PC-3 (cell line): ENCODE measurements at regions not wholly inside any gene's neighbourhood (a gene's known extent, or its start where the extent isn't known, plus 50 kb on each side); places are given as distances from the start of the nearest gene placed in this dataset.

ENCODE experiments used
- ATAC-seq: fragments of 200-7000 bp; cut with Tn5 transposase; 2 replicates; pipeline ENCODE4 v1.9.1; 2020; ENCODE audit warnings: mild to moderate bottlenecking, moderate library complexity
- BruUV-seq: library from RNA; stranded (reverse); fragments of 400-500 nt; replicated peaks from 2 replicates; lab custom pipeline; 2021; lab: Mats Ljungman, UMichigan
- CTCF ChIA-PET: fragments of 300-600 bp; sonication (Branson Sonifier 250); formaldehyde crosslinking; loops from one replicate; lab custom pipeline; 2022; ENCODE audit warnings: antibody characterized with exemption; lab: Charles Lee
- POLR2A ChIA-PET: fragments of 300-600 bp; sonication (Branson Sonifier 250); formaldehyde crosslinking; loops from one replicate; lab custom pipeline; 2022; ENCODE audit warnings: antibody characterized with exemption; ENCODE audit not compliant: unreplicated experiment; lab: Charles Lee
- DNase-seq: peaks from one replicate; pipeline ENCODE4 v3.0.0-alpha.2; 2015
- H2AFZ ChIP-seq: fragments of 300-600 bp; sonication (generic); 2 replicates; pipeline ENCODE4 v1.6.0; 2016; ENCODE audit warnings: antibody characterized with exemption, low read length
- H3F3A ChIP-seq: fragments of 300-600 bp; sonication (generic); one replicate; pipeline ENCODE4 v1.6.0; 2017; ENCODE audit warnings: antibody characterized with exemption, low read length, control low read depth, mild to moderate bottlenecking; ENCODE audit not compliant: unreplicated experiment
- H3K27ac ChIP-seq: fragments of 300-600 bp; sonication (generic); 2 replicates; pipeline ENCODE4 v1.5.1; 2016; ENCODE audit warnings: mild to moderate bottlenecking, low read length
- H3K27me3 ChIP-seq: fragments of 300-600 bp; sonication (generic); 2 replicates; pipeline ENCODE4 v1.6.1; 2016; ENCODE audit warnings: low read length, mixed read lengths
- H3K36me3 ChIP-seq: fragments of 300-600 bp; sonication (generic); 2 replicates; pipeline ENCODE4 v1.6.1; 2016; ENCODE audit warnings: low read depth, mixed run types, low read length, mixed read lengths
- H3K4me1 ChIP-seq: fragments of 300-600 bp; sonication (generic); 2 replicates; pipeline ENCODE4 v1.5.1; 2016; ENCODE audit warnings: low read length; ENCODE audit not compliant: insufficient read depth
- H3K4me2 ChIP-seq: fragments of 300-600 bp; sonication (generic); 2 replicates; pipeline ENCODE4 v1.6.0; 2016; ENCODE audit warnings: low read length
- H3K4me3 ChIP-seq: fragments of 300-600 bp; sonication (generic); 2 replicates; pipeline ENCODE4 v1.5.1; 2016; ENCODE audit warnings: mild to moderate bottlenecking, low read length, mixed read lengths
- H3K79me2 ChIP-seq: fragments of 300-600 bp; sonication (generic); 2 replicates; pipeline ENCODE4 v1.6.1; 2017; ENCODE audit warnings: low read length, mixed read lengths
- H3K9ac ChIP-seq: fragments of 300-600 bp; sonication (generic); 2 replicates; pipeline ENCODE4 v1.6.0; 2016; ENCODE audit warnings: mild to moderate bottlenecking, low read length
- H3K9me2 ChIP-seq: fragments of 300-600 bp; sonication (generic); replicated peaks from 2 replicates; pipeline ENCODE4 v1.6.1; 2016; ENCODE audit warnings: mixed run types, low read length, mixed read lengths
- H3K9me3 ChIP-seq: fragments of 300-600 bp; sonication (generic); 2 replicates; pipeline ENCODE4 v1.6.1; 2016; ENCODE audit warnings: low read length, mixed read lengths
- H4K20me1 ChIP-seq: fragments of 300-600 bp; sonication (generic); 2 replicates; pipeline ENCODE4 v1.6.1; 2016; ENCODE audit warnings: low read length, mixed read lengths
- CTCF ChIP-seq: fragments of 300-600 bp; sonication (generic); conservative IDR thresholded peaks from 2 replicates; pipeline ENCODE4 v1.5.1; 2017; ENCODE audit warnings: antibody characterized with exemption, low read depth, mild to moderate bottlenecking, low read length
- EZH2 ChIP-seq: fragments of 300-600 bp; sonication (generic); IDR thresholded peaks from one replicate; pipeline ENCODE4 v1.6.1; 2017; ENCODE audit warnings: antibody characterized with exemption, mild to moderate bottlenecking, low read length; ENCODE audit not compliant: unreplicated experiment
- EZH2phosphoT487 ChIP-seq: fragments of 300-600 bp; sonication (generic); IDR thresholded peaks from 2 replicates; pipeline ENCODE4 v1.6.1; 2018; ENCODE audit warnings: mild to moderate bottlenecking, antibody characterized with exemption, low read length, borderline replicate concordance
- intact Hi-C: fragments of 100-400 bp; cut with micrococcal nuclease; formaldehyde crosslinking; loops from 2 replicates; pipeline ENCODE4 v1.9.0; 2023

GRCh38 chr1:79741720-79742421, 735.3 kb upstream of the ADGRL4 start:
- Histone ChIP-seq H3K4me3 (no peak overlapping the region), H2AFZ (no peak overlapping the region), H3K27me3 (no peaks in the 10 kb centered on the region), H3F3A (no peaks in the 10 kb centered on the region), H3K4me2 (no peak overlapping the region), H3K79me2 (no peaks in the 10 kb centered on the region), H3K27ac (no peak overlapping the region), H3K4me1 (peaks cover 5% of the 10 kb centered on the region), H3K9me3 (no peaks in the 10 kb centered on the region), H4K20me1 (no peaks in the 10 kb centered on the region), H3K9me2 (no peaks in the 10 kb centered on the region), H3K9ac (no peak overlapping the region), H3K36me3 (no peaks in the 10 kb centered on the region)
- no TSS peak for BruUV-seq
- ChIA-PET POLR2A (no interaction called here), CTCF (no interaction called here)
- DNase-seq (no peak), ATAC-seq (no peak)
- intact Hi-C loops: no loop called here
- TF ChIP-seq EZH2phosphoT487 (no peak), EZH2 (no peak), CTCF (no peak)

GRCh38 chr1:79738101-79738500, 731.6 kb upstream of the ADGRL4 start:
- H3K4me2 ChIP-seq: no peak overlapping the region
- H3K4me3 ChIP-seq: no peak overlapping the region
- DNase-seq (no peak), ATAC-seq (no peak)
- no peaks in the 10 kb centered on the region for H3K36me3 ChIP-seq
- ChIA-PET POLR2A (no interaction called here), CTCF (no interaction called here)
- no peak for TF ChIP-seq EZH2
- no peak for TF ChIP-seq CTCF
- TF ChIP-seq EZH2phosphoT487: no peak
- BruUV-seq: no TSS peak
- H3K4me1 ChIP-seq: no peaks in the 10 kb centered on the region
- no peaks in the 10 kb centered on the region for H4K20me1 ChIP-seq
- H3K79me2 ChIP-seq: no peaks in the 10 kb centered on the region
- H3F3A ChIP-seq: no peaks in the 10 kb centered on the region
- no peak overlapping the region for H3K9ac ChIP-seq
- intact Hi-C loops: no loop called here
- H2AFZ ChIP-seq: no peak overlapping the region
- H3K9me2 ChIP-seq: no peaks in the 10 kb centered on the region
- H3K27me3 ChIP-seq: no peaks in the 10 kb centered on the region
- no peak overlapping the region for H3K27ac ChIP-seq
- H3K9me3 ChIP-seq: no peaks in the 10 kb centered on the region

- no peak for DNase-seq
- Histone ChIP-seq H3K27me3 (no peaks in the 10 kb centered on the region), H4K20me1 (no peaks in the 10 kb centered on the region), H3K9me3 (no peaks in the 10 kb centered on the region), H2AFZ (no peak overlapping the region), H3F3A (no peaks in the 10 kb centered on the region), H3K4me1 (no peaks in the 10 kb centered on the region), H3K27ac (no peak overlapping the region), H3K79me2 (no peaks in the 10 kb centered on the region), H3K9ac (no peak overlapping the region), H3K36me3 (no peaks in the 10 kb centered on the region), H3K4me3 (no peak overlapping the region), H3K9me2 (no peaks in the 10 kb centered on the region), H3K4me2 (no peak overlapping the region)
- POLR2A ChIA-PET: no interaction called here
- CTCF ChIA-PET: no interaction called here
- ATAC-seq: no peak
- no peak for TF ChIP-seq EZH2
- no peak for TF ChIP-seq CTCF
- no peak for TF ChIP-seq EZH2phosphoT487
- no TSS peak for BruUV-seq
- intact Hi-C loops: no loop called here
These were observed 730.7 kb upstream of the ADGRL4 start for GRCh38 chr1:79737193-79737592.
